CD14-positive monocyte (primary cell): ENCODE measurements at regions not wholly inside any gene's neighbourhood (a gene's known extent, or its start where the extent isn't known, plus 50 kb on each side); places are given as distances from the start of the nearest gene placed in this dataset.

Experiments
- DNase-seq, 3 donors: peaks; one replicate each; pipeline ENCODE4 v3.0.0-alpha.2; 2011 to 2022
- H2AFZ ChIP-seq: 2 replicates; pipeline ENCODE4 v1.6.0; 2012; ENCODE audit warnings: mild to moderate bottlenecking, low read depth, low read length, inconsistent platforms; ENCODE audit not compliant: insufficient read depth, poor library complexity, severe bottlenecking
- H3K27ac ChIP-seq, 2 donors: 1 replicate in 1 of 2; 2 replicates in 1 of 2; pipeline ENCODE4 v1.5.1; 2012 to 2013; ENCODE audit warnings: low read length in 2 of 2, control low read depth in 1 of 2, inconsistent platforms in 1 of 2, low read depth in 1 of 2, mild to moderate bottlenecking in 1 of 2
- H3K27me3 ChIP-seq, 2 donors: one replicate each; pipeline versions ENCODE4 v1.6.0 to v1.6.1; 2011 to 2013; ENCODE audit warnings: low read length in 2 of 2; ENCODE audit not compliant: control insufficient read depth in 2 of 2, insufficient read depth in 2 of 2
- H3K36me3 ChIP-seq, 2 donors: replicated peaks in 1 of 2; 1 replicate in 1 of 2; 2 replicates in 1 of 2; pipeline versions ENCODE4 v1.5.1 to v1.6.1; 2012 to 2013; ENCODE audit warnings: low read length in 2 of 2, control low read depth in 1 of 2, inconsistent platforms in 1 of 2, mild to moderate bottlenecking in 1 of 2; ENCODE audit not compliant: insufficient read depth in 2 of 2, control insufficient read depth in 1 of 2
- H3K4me1 ChIP-seq, 2 donors: 1 replicate in 1 of 2; 2 replicates in 1 of 2; pipeline versions ENCODE4 v1.5.1 to v1.6.1; 2012 to 2013; ENCODE audit warnings: low read length in 2 of 2, control low read depth in 1 of 2, inconsistent platforms in 1 of 2, mild to moderate bottlenecking in 1 of 2, moderate library complexity in 1 of 2; ENCODE audit not compliant: insufficient read depth in 2 of 2, control insufficient read depth in 1 of 2
- H3K4me2 ChIP-seq: replicated peaks from 2 replicates; pipeline ENCODE3; 2012; ENCODE audit warnings: low read length, moderate library complexity, mild to moderate bottlenecking; ENCODE audit not compliant: poor library complexity, severe bottlenecking; ENCODE audit errors: extremely low read depth
- H3K4me3 ChIP-seq, 3 experiments: fragments of 200-600 bp in 1 of 3; sonication (generic) in 1 of 3; replicated peaks in 1 of 3; 1 replicate in 2 of 3; 2 replicates in 1 of 3; pipeline ENCODE4 v1.5.1; 2011 to 2013; ENCODE audit warnings: low read length in 3 of 3, mild to moderate bottlenecking in 3 of 3, control low read depth in 2 of 3, low read depth in 2 of 3, inconsistent platforms in 1 of 3, moderate library complexity in 1 of 3
- H3K79me2 ChIP-seq: 2 replicates; pipeline ENCODE4 v1.6.0; 2012; ENCODE audit warnings: mild to moderate bottlenecking, control low read depth, inconsistent platforms, low read length, moderate library complexity; ENCODE audit not compliant: insufficient read depth
- H3K9ac ChIP-seq: 2 replicates; pipeline ENCODE4 v1.6.0; 2017; ENCODE audit warnings: low read length, mild to moderate bottlenecking; ENCODE audit not compliant: insufficient read depth, poor library complexity, severe bottlenecking
- H3K9me3 ChIP-seq, 2 donors: replicated peaks in 1 of 2; 1 replicate in 1 of 2; 2 replicates in 1 of 2; pipeline versions ENCODE4 v1.5.1 to v1.6.1; 2012 to 2013; ENCODE audit warnings: low read length in 2 of 2, control low read depth in 1 of 2; ENCODE audit not compliant: control insufficient read depth in 1 of 2, insufficient read depth in 1 of 2
- H4K20me1 ChIP-seq: 2 replicates; pipeline ENCODE4 v1.6.0; 2012; ENCODE audit warnings: mild to moderate bottlenecking, low read length, control low read depth, moderate library complexity; ENCODE audit not compliant: insufficient read depth
- H3K27ac Mint-ChIP-seq, 7 donors: one replicate each; pipeline ENCODE4 v1.8.0; 2020; ENCODE audit warnings: mild to moderate bottlenecking in 7 of 7, mixed read lengths in 7 of 7, moderate library complexity in 6 of 7, inconsistent platforms in 2 of 7
- H3K27me3 Mint-ChIP-seq, 3 donors: one replicate each; pipeline ENCODE4 v1.8.0; 2021 to 2022; ENCODE audit warnings: low read depth in 3 of 3, mild to moderate bottlenecking in 3 of 3, mixed read lengths in 3 of 3, moderate library complexity in 3 of 3, inconsistent platforms in 1 of 3
- H3K36me3 Mint-ChIP-seq, 2 donors: one replicate each; pipeline ENCODE4 v1.8.0; 2020; ENCODE audit warnings: mixed read lengths in 2 of 2, inconsistent platforms in 1 of 2, mild to moderate bottlenecking in 1 of 2
- H3K4me1 Mint-ChIP-seq: one replicate; pipeline ENCODE4 v1.8.0; 2020; ENCODE audit warnings: mild to moderate bottlenecking, mixed read lengths
- H3K4me3 Mint-ChIP-seq, 2 donors: one replicate each; pipeline ENCODE4 v1.8.0; 2020; ENCODE audit warnings: mild to moderate bottlenecking in 2 of 2, mixed read lengths in 2 of 2, moderate library complexity in 1 of 2
- H3K9me3 Mint-ChIP-seq, 7 donors: one replicate each; pipeline ENCODE4 v1.8.0; 2020 to 2022; ENCODE audit warnings: mixed read lengths in 7 of 7, mild to moderate bottlenecking in 6 of 7, moderate library complexity in 6 of 7, inconsistent platforms in 2 of 7
- WGBS: methylation state at CpG from one replicate; pipeline ENCODE4 v1.1.5; 2013; ENCODE audit warnings: missing lambda C conversion rate; ENCODE audit not compliant: insufficient coverage; 5-methylcytosine and 5-hydroxymethylcytosine counted together
- intact Hi-C, 2 donors: fragments of 100-400 bp; cut with micrococcal nuclease; formaldehyde crosslinking; loops; one replicate each; pipeline versions ENCODE4 v1.15.0 to v1.15.1; 2023
- TF ChIP-seq, protein P1 (sequence below): fragments of 200-600 bp; IDR thresholded peaks from one replicate; pipeline ENCODE4 v1.8.0; 2022; ENCODE audit warnings: antibody characterized with exemption, mild to moderate bottlenecking

DNA sequence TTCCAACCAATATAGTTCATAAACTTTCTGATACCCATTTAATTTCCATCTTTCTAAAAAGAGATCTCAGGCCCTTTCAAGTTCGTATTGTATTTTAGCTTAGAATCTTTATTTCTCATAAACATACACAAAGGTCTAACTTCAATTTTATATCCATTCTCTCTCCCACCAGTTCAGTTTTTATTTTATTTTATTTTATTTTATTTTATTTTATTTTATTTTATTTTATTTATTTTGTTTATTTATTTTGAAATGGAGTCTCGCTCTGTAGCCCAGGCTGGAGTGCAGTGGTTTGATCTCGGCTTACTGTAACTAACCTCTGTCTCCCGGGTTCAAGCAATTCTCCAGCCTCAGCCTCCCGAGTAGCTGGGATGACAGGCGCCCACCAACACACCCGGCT is 552.8 kb downstream of the SLITRK5 start:
- H3K27ac Mint-ChIP-seq: no peak overlapping the region
- Histone ChIP-seq H3K36me3 (no peaks in the 10 kb centered on the region), H3K27ac (no peak overlapping the region), H3K27me3 (no peaks in the 10 kb centered on the region), H3K4me2 (no peak overlapping the region), H3K4me1 (no peaks in the 10 kb centered on the region), H3K4me3 (no peak overlapping the region), H2AFZ (no peak overlapping the region), H3K79me2 (no peaks in the 10 kb centered on the region), H4K20me1 (no peaks in the 10 kb centered on the region), H3K9me3 (peaks cover 0 to 11% of the 10 kb centered on the region in 2 donors), H3K9ac (no peak overlapping the region)
- no peak overlapping the region for H3K4me3 Mint-ChIP-seq
- 94% methylated on average over 7 of the region's 7 CpGs for WGBS
- no peak for DNase-seq
- H3K9me3 Mint-ChIP-seq: peaks cover 2 to 29% (median 10%) of the 10 kb centered on the region in 7 donors
- intact Hi-C loops: no loop called here
- H3K4me1 Mint-ChIP-seq: no peaks in the 10 kb centered on the region
- H3K27me3 Mint-ChIP-seq: no peaks in the 10 kb centered on the region
- TF ChIP-seq, protein P1, sequence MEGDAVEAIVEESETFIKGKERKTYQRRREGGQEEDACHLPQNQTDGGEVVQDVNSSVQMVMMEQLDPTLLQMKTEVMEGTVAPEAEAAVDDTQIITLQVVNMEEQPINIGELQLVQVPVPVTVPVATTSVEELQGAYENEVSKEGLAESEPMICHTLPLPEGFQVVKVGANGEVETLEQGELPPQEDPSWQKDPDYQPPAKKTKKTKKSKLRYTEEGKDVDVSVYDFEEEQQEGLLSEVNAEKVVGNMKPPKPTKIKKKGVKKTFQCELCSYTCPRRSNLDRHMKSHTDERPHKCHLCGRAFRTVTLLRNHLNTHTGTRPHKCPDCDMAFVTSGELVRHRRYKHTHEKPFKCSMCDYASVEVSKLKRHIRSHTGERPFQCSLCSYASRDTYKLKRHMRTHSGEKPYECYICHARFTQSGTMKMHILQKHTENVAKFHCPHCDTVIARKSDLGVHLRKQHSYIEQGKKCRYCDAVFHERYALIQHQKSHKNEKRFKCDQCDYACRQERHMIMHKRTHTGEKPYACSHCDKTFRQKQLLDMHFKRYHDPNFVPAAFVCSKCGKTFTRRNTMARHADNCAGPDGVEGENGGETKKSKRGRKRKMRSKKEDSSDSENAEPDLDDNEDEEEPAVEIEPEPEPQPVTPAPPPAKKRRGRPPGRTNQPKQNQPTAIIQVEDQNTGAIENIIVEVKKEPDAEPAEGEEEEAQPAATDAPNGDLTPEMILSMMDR: no peak
- H3K36me3 Mint-ChIP-seq: no peaks in the 10 kb centered on the region

DNA sequence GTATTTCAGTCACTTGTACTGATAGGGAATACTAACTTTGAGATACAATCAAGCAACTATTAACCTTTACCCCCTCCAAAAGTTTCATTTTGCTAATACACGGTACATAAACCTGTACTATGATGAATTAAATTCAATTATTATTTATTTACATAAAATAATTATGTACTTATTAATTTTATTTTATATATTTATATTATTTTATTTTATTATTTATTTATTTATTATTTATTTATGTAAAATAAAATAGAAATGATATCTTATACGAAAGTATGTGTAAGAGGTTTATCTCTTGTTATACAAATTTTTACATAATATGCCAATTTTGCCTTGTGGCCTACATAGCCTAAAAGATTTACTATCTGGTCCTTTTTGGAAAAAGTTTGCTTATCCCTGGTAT is 564.3 kb downstream of the SLITRK5 start:
- H3K27me3 Mint-ChIP-seq: no peaks in the 10 kb centered on the region
- TF ChIP-seq, protein P1: no peak
- Histone ChIP-seq H3K27me3 (no peaks in the 10 kb centered on the region), H3K9ac (no peak overlapping the region), H3K4me3 (no peak overlapping the region), H3K27ac (no peak overlapping the region), H3K36me3 (no peaks in the 10 kb centered on the region), H3K9me3 (peaks cover 0 to 4% of the 10 kb centered on the region in 2 donors), H2AFZ (no peak overlapping the region), H3K79me2 (no peaks in the 10 kb centered on the region), H4K20me1 (no peaks in the 10 kb centered on the region), H3K4me1 (no peaks in the 10 kb centered on the region), H3K4me2 (no peak overlapping the region)
- peaks cover 0 to 4% (median 2%) of the 10 kb centered on the region in 7 donors for H3K9me3 Mint-ChIP-seq
- DNase-seq: no peak
- no peak overlapping the region for H3K27ac Mint-ChIP-seq
- H3K36me3 Mint-ChIP-seq: no peaks in the 10 kb centered on the region
- no CpG with 5 or more reads among the region's 2 CpGs for WGBS
- intact Hi-C loops: no loop called here
- H3K4me1 Mint-ChIP-seq: no peaks in the 10 kb centered on the region
- H3K4me3 Mint-ChIP-seq: no peak overlapping the region
